Panc1 (cell line): ENCODE measurements at regions not wholly inside any gene's neighbourhood (a gene's known extent, or its start where the extent isn't known, plus 50 kb on each side); places are given as distances from the start of the nearest gene placed in this dataset.

ENCODE experiments used
- ATAC-seq: fragments of 200-7000 bp; cut with Tn5 transposase; 2 replicates; pipeline ENCODE4 v1.9.1; 2020; ENCODE audit warnings: mild to moderate bottlenecking, moderate library complexity
- BruUV-seq: library from RNA; stranded (reverse); fragments of 400-500 nt; replicated peaks from 2 replicates; lab custom pipeline; 2021; lab: Mats Ljungman, UMichigan
- CTCF ChIA-PET: fragments of 300-600 bp; sonication (Branson Sonifier 250); formaldehyde crosslinking; loops from one replicate; lab custom pipeline; 2022; ENCODE audit warnings: antibody characterized with exemption; lab: Charles Lee
- POLR2A ChIA-PET: fragments of 300-600 bp; sonication (Branson Sonifier 250); formaldehyde crosslinking; loops from one replicate; lab custom pipeline; 2022; ENCODE audit warnings: antibody characterized with exemption; lab: Charles Lee
- DNase-seq: peaks from one replicate; pipeline ENCODE4 v3.0.0-alpha.2; 2010; ENCODE audit warnings: low read depth, low spot score
- H3K27ac ChIP-seq: 2 replicates; pipeline ENCODE4 v1.5.1; 2011; ENCODE audit warnings: mild to moderate bottlenecking, low read length, inconsistent platforms
- H3K27me3 ChIP-seq: fragments of 200-500 bp; sonication (Bioruptor generic); 2 replicates; pipeline ENCODE4 v1.6.0; 2014; ENCODE audit warnings: low read length, inconsistent platforms; ENCODE audit not compliant: control insufficient read depth, insufficient read depth
- H3K36me3 ChIP-seq: fragments of 200-500 bp; sonication (Bioruptor generic); 2 replicates; pipeline ENCODE4 v1.5.1; 2014; ENCODE audit warnings: inconsistent platforms, mild to moderate bottlenecking, low read length, moderate library complexity; ENCODE audit not compliant: control insufficient read depth, insufficient read depth
- H3K4me1 ChIP-seq: 2 replicates; pipeline ENCODE4 v1.5.1; 2011; ENCODE audit warnings: inconsistent platforms, mild to moderate bottlenecking, low read length, moderate library complexity; ENCODE audit not compliant: control insufficient read depth, insufficient read depth
- H3K4me3 ChIP-seq, 2 experiments: 2 replicates each; pipeline ENCODE4 v1.5.1; 2011 to 2012; ENCODE audit warnings: low read depth in 2 of 2, low read length in 2 of 2, mild to moderate bottlenecking in 2 of 2, inconsistent platforms in 1 of 2, moderate library complexity in 1 of 2
- H3K9me3 ChIP-seq: fragments of 200-500 bp; sonication (Bioruptor generic); 2 replicates; pipeline ENCODE4 v1.5.1; 2014; ENCODE audit warnings: low read depth, mild to moderate bottlenecking, inconsistent platforms, low read length, moderate library complexity; ENCODE audit not compliant: control insufficient read depth, insufficient read depth
- CTCF ChIP-seq: fragments of 450-650 bp; IDR thresholded peaks from 2 replicates; pipeline ENCODE4 v1.5.1; 2017; ENCODE audit warnings: mild to moderate bottlenecking
- POLR2AphosphoS5 ChIP-seq: IDR thresholded peaks from 2 replicates; pipeline ENCODE4 v1.6.1; 2012; ENCODE audit warnings: mild to moderate bottlenecking, low read depth, low read length, moderate library complexity
- REST ChIP-seq, 2 experiments: IDR thresholded peaks; 2 replicates each; pipeline ENCODE4 v1.6.1; 2011 to 2012; ENCODE audit warnings: low read depth in 2 of 2, control low read depth in 1 of 2, low read length in 1 of 2, mild to moderate bottlenecking in 1 of 2, moderate library complexity in 1 of 2; ENCODE audit not compliant: insufficient read depth in 1 of 2
- SIN3A ChIP-seq: IDR thresholded peaks from 2 replicates; pipeline ENCODE4 v1.6.1; 2012; ENCODE audit warnings: low read depth, mild to moderate bottlenecking, low read length, moderate library complexity, borderline replicate concordance; ENCODE audit not compliant: insufficient read depth
- TCF7L2 ChIP-seq: IDR thresholded peaks from 2 replicates; pipeline ENCODE4 v1.6.1; 2011; ENCODE audit warnings: mild to moderate bottlenecking, low read depth, low read length, inconsistent platforms
- in situ Hi-C: cut with HindIII; loops from 2 replicates; pipeline ENCODE4 v1.10.0; 2016; ENCODE audit warnings: low sequenced_read_pairs, low pct_unique_long_range_greater_than_20kb
- intact Hi-C: fragments of 100-400 bp; cut with micrococcal nuclease; formaldehyde crosslinking; loops from one replicate; pipeline ENCODE4 v1.10.0; 2022; ENCODE audit not compliant: unreplicated experiment

GRCh38 chr3:11696054-11696453 is 52.3 kb upstream of the VGLL4 start:
- ChIA-PET CTCF (no interaction called here), POLR2A (no interaction called here)
- ATAC-seq (no peak), DNase-seq (no peak)
- H3K27ac ChIP-seq, result no peak overlapping the region
- no peaks in the 10 kb centered on the region for H3K9me3 ChIP-seq
- H3K36me3 ChIP-seq, result no peaks in the 10 kb centered on the region
- H3K27me3 ChIP-seq, result no peaks in the 10 kb centered on the region
- H3K4me1 ChIP-seq, result no peaks in the 10 kb centered on the region
- in situ Hi-C loops, result no loop called here
- H3K4me3 ChIP-seq, result no peak overlapping the region
- intact Hi-C loops, result no loop called here
- no TSS peak for BruUV-seq
- TF ChIP-seq REST (IDR thresholded peaks at IDR 0.05; ENCODE audit: insufficient read depth in 1 of 2, low read depth in 2 of 2, low read length in 1 of 2), result no peak
- TF ChIP-seq SIN3A, result no peak
- no peak for TF ChIP-seq TCF7L2
- no peak for TF ChIP-seq POLR2AphosphoS5
- no peak for TF ChIP-seq CTCF
